ENCODE measurements at regions not wholly inside any gene's neighbourhood (a gene's known extent, or its start where the extent isn't known, plus 50 kb on each side); places are given as distances from the start of the nearest gene placed in this dataset.

- Histone ChIP-seq H4K5ac (ENCODE audit: low read depth, low read length) (no peak overlapping the region), H3K4me3 (ENCODE audit: insufficient read depth, low read depth, low read length) (no peak overlapping the region), H2BK20ac (ENCODE audit: low read depth, low read length) (no peak overlapping the region), H3K4me1 (ENCODE audit: control insufficient read depth, insufficient read depth, low read length) (no peaks in the 10 kb centered on the region; the same call in 1 of the 2 replicates), H4K20me1 (ENCODE audit: insufficient read depth, low read length) (no peaks in the 10 kb centered on the region), H2BK5ac (ENCODE audit: low read depth, low read length, poor library complexity, severe bottlenecking) (no peak overlapping the region), H3K4me2 (ENCODE audit: low read depth, low read length) (no peak overlapping the region), H2BK15ac (ENCODE audit: low read depth, low read length) (no peak overlapping the region), H3K36me3 (ENCODE audit: control insufficient read depth, insufficient read depth, low read length) (no peaks in the 10 kb centered on the region), H2AK5ac (ENCODE audit: low read depth, low read length) (no peak overlapping the region), H3K14ac (replicated peaks; ENCODE audit: low read depth, low read length) (no peak overlapping the region), H3K18ac (ENCODE audit: low read depth, low read length) (no peak overlapping the region), H3K79me1 (ENCODE audit: low read depth in 1 of 2, low read length in 2 of 2) (no peaks in the 10 kb centered on the region), H4K8ac (ENCODE audit: low read depth in 2 of 2, low read length in 2 of 2) (no peak overlapping the region), H3K9me1 (ENCODE audit: insufficient read depth, low read length) (no peaks in the 10 kb centered on the region), H3K27ac (ENCODE audit: insufficient read depth, low read length) (no peak overlapping the region), H3K56ac (ENCODE audit: extremely low read depth, insufficient read depth, low read length) (no peak overlapping the region), H3K9ac (ENCODE audit: low read depth, low read length) (no peak overlapping the region), H2AK9ac (replicated peaks; ENCODE audit: low read depth, low read length, poor library complexity) (no peak overlapping the region), H3K23ac (ENCODE audit: low read depth, low read length) (no peak overlapping the region), H4K91ac (ENCODE audit: insufficient read depth, low read depth, low read length) (no peak overlapping the region), H2BK120ac (ENCODE audit: low read depth, low read length) (no peak overlapping the region), H3K4ac (ENCODE audit: low read depth, low read length) (no peak overlapping the region), H2AFZ (replicated peaks; ENCODE audit: low read length, poor library complexity) (peak overlapping the region; percentile 68), H3K27me3 (ENCODE audit: control insufficient read depth, insufficient read depth, low read length) (no peaks in the 10 kb centered on the region), H3K9me3 (ENCODE audit: control insufficient read depth, insufficient read depth, low read length) (no peaks in the 10 kb centered on the region)
- ChIA-PET POLR2A (ENCODE audit: unreplicated experiment) (no interaction called here), CTCF (no interaction called here)
- no TSS peak for BruUV-seq (replicated peaks)
- DNase-seq (no peak), ATAC-seq (ENCODE audit: low read depth) (no peak)
- dilution Hi-C loops (cut with HindIII; ENCODE audit: low sequenced_read_pairs, unreplicated experiment): no loop called here
- WGBS, 2 experiments (ENCODE audit: extremely low coverage in 2 of 2, insufficient read length in 1 of 2): no CpG with 5 or more reads among the region's 1 CpG
- intact Hi-C loops (cut with micrococcal nuclease): no loop called here
- in situ Hi-C loops (cut with MboI; ENCODE audit: low sequenced_read_pairs): no loop called here
- no peak for TF ChIP-seq MAZ (IDR thresholded peaks at IDR 0.05; ENCODE audit: borderline replicate concordance, low read depth, low read length)
- no peak for TF ChIP-seq POLR2A (IDR thresholded peaks at IDR 0.05; ENCODE audit: low read depth, low read length)
- no peak for TF ChIP-seq FOS (IDR thresholded peaks at IDR 0.05; ENCODE audit: low read depth, low read length)
- TF ChIP-seq CTCF (conservative IDR thresholded peaks at IDR 0.05; ENCODE audit: low read depth, low read length): no peak
- no peak for TF ChIP-seq NFE2L2 (IDR thresholded peaks at IDR 0.05; ENCODE audit: low read depth, low read length)
- no peak for TF ChIP-seq RFX5 (IDR thresholded peaks at IDR 0.05; ENCODE audit: low read depth, low read length)
- no peak for TF ChIP-seq RAD21 (IDR thresholded peaks at IDR 0.05; ENCODE audit: low read length)
- TF ChIP-seq SMC3 (IDR thresholded peaks at IDR 0.05; ENCODE audit: low read depth, low read length): no peak
These were observed 569.4 kb upstream of the RGS18 start for GRCh38 chr1:191588905-191589304.

Measured in IMR-90 (cell line).